GM21367 (cell line): ENCODE measurements at regions not wholly inside any gene's neighbourhood (a gene's known extent, or its start where the extent isn't known, plus 50 kb on each side); places are given as distances from the start of the nearest gene placed in this dataset.
"Not testable (repeated sequence)": the region's sequence is repeated elsewhere in the genome, so short reads cannot be mapped to it uniquely, and the experiment has no call there.

ENCODE experiments used
- ATAC-seq: cut with Tn5 transposase; IDR thresholded peaks from one replicate; pipeline ENCODE4 v1.9.1; 2021; ENCODE audit not compliant: unreplicated experiment

- ATAC-seq, result no peak
Measured at GRCh38 chr7:114802632-114803031, 119.3 kb upstream of the MDFIC start.

GRCh38 chr7:114806590-114807162, 115.2 kb upstream of the MDFIC start:
- no peak for ATAC-seq

- no peak for ATAC-seq
Measured at GRCh38 chr7:114812570-114812969, 109.3 kb upstream of the MDFIC start.

- ATAC-seq, result no peak
Measured at GRCh38 chr7:114813624-114814023, 108.3 kb upstream of the MDFIC start.

GRCh38 chr7:114817036-114817435, 104.9 kb upstream of the MDFIC start:
- ATAC-seq, result not testable (repeated sequence)

GRCh38 chr7:114818501-114818900, 103.4 kb upstream of the MDFIC start:
- ATAC-seq, result no peak

- ATAC-seq, result no peak
Measured at GRCh38 chr7:114819616-114820362, 102.1 kb upstream of the MDFIC start.

- no peak for ATAC-seq
Measured at GRCh38 chr7:114821030-114821900, 100.6 kb upstream of the MDFIC start.

- ATAC-seq, result no peak
Measured at GRCh38 chr7:114822131-114822530, 99.8 kb upstream of the MDFIC start.

GRCh38 chr7:114822844-114823243, 99.0 kb upstream of the MDFIC start:
- ATAC-seq, result no peak

- no peak for ATAC-seq
Measured at GRCh38 chr7:114823290-114823689, 98.6 kb upstream of the MDFIC start.

- ATAC-seq, result no peak
Measured at GRCh38 chr7:114825423-114825951, 96.4 kb upstream of the MDFIC start.

- ATAC-seq, result no peak
Measured at GRCh38 chr7:114830952-114831351, 90.9 kb upstream of the MDFIC start.

GRCh38 chr7:114832906-114833595, 88.8 kb upstream of the MDFIC start:
- ATAC-seq, result peak; percentile 82

GRCh38 chr7:114835303-114835702, 86.6 kb upstream of the MDFIC start:
- ATAC-seq, result peak; percentile 25

GRCh38 chr7:114835861-114836260, 86.0 kb upstream of the MDFIC start:
- no peak for ATAC-seq

GRCh38 chr7:114842551-114843065, 79.3 kb upstream of the MDFIC start:
- ATAC-seq, result no peak

- no peak for ATAC-seq
Measured at GRCh38 chr7:114843102-114843501, 78.8 kb upstream of the MDFIC start.

- no peak for ATAC-seq
Measured at GRCh38 chr7:114851406-114852061, 70.4 kb upstream of the MDFIC start.

- no peak for ATAC-seq
Measured at GRCh38 chr7:114852293-114852692, 69.6 kb upstream of the MDFIC start.
